Activated CD4-positive, alpha-beta T cell treated with anti-CD3 and anti-CD28 coated beads, Interleukin-10, Interleukin-2, amounts not matched to agents 100 ng/mL and 50 ng/mL, durations not matched to agents 16 hours and 8 hours (primary cell): ENCODE measurements at regions not wholly inside any gene's neighbourhood (a gene's known extent, or its start where the extent isn't known, plus 50 kb on each side); places are given as distances from the start of the nearest gene placed in this dataset.
"Not testable (repeated sequence)": the region's sequence is repeated elsewhere in the genome, so short reads cannot be mapped to it uniquely, and the experiment has no call there.

ENCODE experiments used
- DNase-seq: peaks from one replicate; pipeline ENCODE4 v3.0.0-alpha.2; 2020

DNA sequence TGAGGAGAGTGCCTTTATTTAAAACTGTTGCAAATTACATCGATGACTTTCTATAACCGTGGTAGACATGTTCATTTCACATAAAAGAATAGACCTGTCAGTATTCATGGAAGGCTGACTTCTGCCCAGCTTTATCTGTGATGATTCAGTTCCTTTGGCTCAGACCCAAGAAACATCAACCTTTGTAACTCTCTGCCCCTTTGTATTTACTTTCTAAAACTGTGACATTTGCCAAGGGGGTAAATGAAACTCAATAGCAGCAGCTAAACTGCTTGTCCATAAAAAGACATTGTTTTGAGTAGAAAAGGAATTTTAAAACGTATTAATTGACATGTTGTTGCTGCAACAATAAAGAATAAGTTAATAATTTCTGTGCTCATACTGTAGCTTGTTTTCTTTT is 137.8 kb upstream of the ANKH start:
- DNase-seq: no peak

DNA sequence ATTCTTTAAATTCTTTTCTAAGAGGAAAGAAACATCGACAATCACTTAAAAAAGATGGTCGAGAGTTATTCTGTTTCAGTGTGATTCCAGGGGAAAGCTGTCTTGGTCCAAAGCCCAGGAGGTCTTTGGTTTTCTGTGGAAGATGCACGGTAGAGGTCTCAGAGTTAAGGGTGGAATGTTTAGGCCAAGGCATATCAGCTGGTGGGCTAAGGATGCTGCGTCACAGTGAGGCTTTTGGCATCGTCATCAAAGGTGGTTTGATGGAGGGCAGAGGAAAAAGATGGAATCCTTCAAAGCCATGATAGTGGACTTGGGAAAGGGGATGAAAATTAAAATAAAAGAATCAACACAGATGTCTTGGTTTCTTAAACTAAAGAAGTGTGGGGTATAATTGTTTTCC is 137.3 kb upstream of the ANKH start:
- no peak for DNase-seq

DNA sequence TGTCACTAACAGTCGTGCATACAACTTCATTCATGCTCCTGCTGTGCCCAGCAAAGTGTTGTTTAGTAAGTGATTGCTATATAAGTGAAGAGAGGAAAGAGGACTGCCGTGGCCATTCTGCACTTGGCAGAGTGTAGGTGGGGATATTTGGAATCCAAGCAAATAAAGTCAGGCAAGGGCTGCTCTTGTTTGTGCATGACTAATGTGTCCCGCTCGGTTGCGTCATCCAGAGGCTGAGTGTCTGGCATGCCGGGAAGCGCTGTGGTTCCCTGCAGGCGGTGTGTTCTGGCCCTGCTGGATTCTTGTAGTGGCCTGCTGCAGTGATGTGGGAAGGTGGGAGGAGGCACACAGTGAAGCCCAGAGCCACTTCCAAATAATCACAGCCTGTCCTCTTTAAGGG is 136.9 kb upstream of the ANKH start:
- no peak for DNase-seq

DNA sequence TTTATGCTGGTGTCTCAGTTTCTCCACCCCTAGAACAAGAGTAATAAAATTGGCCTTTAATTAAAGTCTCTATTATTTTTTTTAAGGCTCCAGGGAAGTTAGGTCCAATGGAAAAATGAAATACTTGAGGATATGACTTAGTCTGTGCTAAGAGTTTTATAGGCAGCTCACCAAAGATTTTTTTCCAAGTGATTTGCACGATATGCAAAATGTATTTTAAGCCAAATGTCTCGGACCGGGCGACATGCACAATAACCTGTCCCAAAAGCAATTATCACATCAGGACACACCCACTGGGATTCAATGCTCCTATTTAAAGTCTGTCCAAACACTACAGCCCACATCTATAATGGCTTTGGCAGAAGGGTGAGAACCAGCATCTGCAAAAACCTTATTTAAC is 136.1 kb upstream of the ANKH start:
- no peak for DNase-seq

DNA sequence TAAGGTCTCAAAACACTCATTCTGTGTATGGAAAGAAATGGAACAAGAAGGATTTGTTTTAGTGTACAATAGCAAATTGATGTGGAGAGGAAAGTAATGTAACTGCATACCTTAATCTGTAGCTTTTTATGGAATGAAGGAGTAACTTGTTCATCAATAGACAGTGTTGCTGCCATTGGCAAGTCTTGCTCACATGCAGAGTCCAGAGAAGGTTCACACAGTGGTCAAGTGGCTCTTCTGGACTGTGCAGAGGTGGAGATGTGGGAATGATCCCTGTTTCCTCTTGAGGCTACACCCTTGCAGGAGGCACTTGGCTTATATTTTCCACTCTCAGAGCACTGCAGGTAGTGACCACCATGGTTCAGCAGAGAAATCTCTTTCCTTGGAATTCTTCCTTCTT is 132.9 kb upstream of the ANKH start:
- no peak for DNase-seq

DNA sequence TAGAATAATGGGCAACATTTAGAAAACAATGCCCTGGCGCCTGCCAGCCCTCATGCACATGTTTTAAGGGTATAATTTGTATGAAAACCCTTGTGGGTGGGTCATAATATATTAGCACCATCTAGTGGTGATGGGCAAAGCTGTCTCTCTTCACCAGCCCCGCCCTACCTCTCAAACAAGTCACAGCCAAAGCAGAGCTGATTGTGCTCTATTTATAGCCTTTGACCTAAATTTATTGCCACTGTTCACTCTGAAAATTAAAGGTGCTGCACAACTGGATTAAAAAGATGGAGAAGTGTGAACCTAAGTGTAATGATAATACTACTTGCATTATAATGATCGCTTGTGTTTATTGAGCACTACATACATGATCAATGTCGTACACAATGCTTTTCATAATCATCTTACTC is 131.9 kb upstream of the ANKH start:
- DNase-seq: peak; percentile 79

DNA sequence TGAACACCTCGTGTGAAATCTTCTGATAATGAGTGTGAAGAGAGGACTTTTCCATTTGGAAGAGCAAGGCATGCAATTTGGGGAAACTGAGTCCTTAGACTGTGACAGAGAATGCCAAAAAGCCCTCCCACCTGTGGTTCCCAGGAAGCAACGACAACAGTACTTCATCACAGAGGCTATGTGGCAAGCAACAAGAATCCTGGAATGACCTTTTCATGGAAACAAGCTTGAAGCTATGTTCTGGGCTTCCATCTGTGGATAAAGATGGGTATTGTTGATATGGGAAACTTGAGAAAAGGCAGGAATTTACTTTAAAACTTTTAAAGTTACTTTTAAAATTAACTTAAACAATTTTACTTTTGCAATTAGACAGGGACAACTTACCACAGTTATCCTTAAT is 131.2 kb upstream of the ANKH start:
- DNase-seq: no peak

DNA sequence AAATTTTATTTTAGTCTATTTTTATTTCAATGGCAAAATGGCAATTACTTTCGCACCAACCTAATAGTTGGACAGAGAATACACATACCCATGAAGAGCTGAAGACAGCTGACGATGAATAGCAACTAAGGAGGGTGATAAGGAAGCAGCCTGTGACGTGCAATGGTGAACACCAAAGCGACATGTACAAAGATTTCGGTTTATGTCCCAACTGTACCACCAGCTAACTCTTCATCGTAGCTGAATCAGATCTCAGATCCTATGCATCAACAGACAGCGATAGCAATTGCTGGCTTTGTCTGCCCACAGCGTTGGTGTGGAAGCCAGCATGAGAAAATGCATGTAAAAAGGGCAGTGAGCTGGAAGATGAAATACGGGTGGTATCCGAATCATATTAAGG is 130.6 kb upstream of the ANKH start:
- no peak for DNase-seq

DNA sequence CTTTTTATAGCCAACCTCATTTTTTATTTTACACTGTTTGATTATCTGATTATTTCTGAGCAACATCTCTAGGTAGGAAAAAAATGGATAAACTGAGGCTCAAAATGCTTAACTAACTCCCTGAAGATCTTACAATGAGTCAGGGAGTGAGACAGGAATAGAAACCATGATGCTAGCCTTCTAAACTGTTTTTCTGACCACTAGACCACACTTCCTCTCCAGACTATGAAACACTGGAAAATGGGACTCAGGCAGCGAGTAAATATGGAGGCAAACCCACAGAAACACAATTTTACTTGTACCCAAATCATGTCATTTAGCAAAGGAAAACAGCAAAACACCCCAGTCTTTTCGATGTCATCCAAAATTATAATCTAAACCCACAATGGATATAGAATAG is 129.9 kb upstream of the ANKH start:
- peak; percentile 24 for DNase-seq

DNA sequence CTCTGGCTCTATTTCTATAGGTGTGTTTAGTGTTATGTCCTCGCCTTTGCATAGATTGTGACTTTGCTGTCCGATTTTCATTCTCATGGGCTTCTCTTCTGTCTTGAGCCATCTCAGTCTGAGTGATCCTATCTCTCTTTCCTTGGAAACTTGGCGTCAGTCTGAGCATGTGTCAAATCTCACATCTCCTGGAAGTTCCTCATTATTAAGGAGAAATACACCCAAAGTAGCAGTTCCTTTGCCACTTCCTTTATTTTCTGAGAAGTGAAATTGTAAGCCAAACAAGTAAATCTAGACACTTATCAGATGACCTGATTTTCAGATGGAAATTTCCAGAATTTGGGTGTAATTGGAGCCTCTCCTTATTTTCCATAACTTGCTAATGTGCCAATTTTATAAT is 126.9 kb upstream of the ANKH start:
- no peak for DNase-seq

DNA sequence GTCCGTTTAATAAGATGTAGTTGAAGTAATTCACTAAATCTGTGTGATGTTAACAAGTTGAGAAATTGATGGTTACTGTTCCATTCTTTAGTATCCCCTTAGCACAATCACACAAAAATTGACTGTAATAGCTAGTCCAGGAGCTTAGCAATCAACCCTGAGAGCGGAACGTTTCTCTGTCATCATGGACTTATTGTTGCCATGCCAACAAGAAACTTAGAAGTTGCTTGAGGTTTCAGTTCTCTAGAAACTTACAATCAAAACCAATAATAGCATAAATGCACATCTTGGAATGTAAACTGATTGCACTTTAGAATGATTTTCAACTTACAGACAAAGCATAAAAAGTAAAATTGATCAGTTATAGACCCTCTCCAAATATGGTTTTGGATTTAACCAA is 125.4 kb upstream of the ANKH start:
- DNase-seq: no peak

DNA sequence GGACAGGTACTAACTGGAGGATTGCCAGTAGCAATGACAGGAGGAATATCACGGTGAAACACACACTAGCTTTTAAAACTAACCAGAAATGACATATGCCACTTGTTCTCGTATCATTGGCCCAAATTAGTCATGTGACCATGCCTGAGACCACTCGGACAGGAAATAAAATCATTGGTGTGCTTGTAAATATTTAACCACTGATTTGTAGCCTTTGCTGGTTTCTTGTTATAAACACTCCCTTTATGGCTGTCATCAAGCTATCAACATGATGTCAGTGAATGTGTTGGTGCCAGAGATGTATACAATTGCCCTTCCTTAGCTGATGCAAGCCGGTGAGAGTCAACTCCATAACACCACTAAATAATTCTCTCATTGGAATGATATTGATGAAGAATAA is 123.7 kb upstream of the ANKH start:
- no peak for DNase-seq

DNA sequence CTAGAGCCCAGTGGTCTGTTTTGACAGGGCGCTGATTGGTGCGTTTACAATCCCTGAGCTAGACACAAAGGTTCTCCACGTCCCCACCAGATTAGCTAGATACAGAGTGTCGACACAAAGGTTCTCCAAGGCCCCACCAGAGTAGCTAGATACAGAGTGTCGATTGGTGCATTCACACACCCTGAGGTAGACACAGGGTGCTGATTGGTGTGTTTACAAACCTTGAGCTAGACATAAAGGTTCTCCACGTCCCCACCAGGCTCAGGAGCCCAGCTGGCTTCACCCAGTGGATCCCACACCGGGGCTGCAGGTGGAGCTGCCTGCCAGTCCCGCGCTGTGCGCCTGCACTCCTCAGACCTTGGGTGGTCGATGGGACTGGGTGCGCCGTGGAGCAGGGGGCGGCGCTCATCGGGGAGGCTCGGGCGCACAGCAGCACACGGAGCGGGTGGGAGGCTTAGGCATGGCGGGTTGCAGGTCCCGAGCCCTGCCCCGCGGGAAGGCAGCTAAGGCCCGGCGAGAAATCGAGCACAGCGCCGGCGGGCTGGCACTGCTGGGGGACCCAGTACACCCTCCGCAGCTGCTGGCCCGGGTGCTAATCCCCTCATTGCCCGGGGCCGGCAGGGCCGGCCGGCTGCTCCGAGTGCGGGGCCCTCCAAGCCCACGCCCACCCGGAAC is 122.0 kb upstream of the ANKH start:
- DNase-seq: not testable (repeated sequence)

DNA sequence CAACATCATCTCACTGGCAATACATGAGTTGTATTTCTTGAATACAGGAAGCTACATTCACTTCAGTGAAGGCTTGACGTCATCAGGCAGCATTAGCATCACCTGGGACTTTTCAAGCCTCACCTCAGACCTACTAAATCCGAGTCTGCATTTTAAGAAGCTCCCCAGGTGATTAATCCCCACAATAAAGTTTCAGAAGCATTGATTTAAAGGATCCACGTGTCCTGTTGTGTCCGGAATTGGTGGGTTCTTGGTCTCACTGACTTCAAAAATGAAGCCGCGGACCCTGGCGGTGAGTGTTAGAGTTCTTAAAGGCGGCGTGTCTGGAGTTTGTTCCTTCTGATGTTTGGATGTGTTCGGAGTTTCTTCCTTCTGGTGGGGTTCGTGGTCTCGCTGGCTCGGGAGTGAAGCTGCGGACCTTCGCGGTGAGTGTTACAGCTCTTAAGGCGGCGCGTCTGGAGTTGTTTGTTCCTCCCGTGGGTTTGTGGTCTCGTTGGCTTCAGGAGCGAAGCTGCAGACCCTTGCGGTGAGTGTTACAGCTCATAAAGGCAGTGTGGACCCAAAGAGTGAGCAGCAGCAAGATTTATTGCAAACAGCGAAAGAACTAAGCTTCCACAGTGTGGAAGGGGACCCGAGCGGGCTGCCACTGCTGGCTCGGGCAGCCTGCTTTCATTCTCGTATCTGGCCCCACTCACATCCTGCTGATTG is 121.3 kb upstream of the ANKH start:
- DNase-seq: peak; percentile 65

DNA sequence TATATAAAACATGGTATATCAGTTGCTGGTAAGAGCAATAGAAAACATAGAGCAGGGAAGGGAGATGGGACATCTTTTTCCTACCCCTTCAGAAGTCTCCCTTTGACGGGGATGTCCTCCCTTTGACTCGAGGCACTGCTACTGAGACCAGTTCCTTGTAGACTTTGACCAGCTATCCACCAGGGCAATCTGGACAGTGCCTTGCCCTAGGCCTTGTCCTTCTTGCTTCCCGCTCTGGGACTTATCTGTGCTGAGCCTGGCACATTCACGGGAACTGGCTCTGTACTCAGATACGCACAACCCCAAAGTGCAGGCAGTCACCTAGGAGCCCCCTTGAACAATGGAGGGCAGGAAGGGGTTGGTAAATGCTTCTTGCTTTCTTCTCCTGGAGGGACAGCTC is 116.6 kb upstream of the ANKH start:
- DNase-seq: no peak

DNA sequence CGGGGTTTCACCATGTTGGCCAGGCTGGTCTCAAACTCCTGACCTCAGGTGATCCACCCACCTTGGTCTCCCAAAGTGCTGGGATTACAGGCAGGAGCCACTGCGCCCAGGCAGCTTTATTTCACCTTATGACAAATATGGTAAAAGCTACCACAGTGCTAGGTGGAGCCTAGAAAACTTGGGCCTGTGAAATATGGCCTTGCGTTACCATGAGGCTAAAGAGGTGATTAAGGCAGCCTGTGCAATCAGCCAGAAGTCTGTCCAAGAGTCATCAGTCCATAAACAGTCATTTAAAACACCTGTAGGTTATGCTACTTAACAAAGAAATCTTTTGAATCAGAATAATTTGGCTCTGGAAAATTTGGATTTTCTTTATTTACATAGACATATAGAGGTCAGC is 114.8 kb upstream of the ANKH start:
- DNase-seq: no peak

DNA sequence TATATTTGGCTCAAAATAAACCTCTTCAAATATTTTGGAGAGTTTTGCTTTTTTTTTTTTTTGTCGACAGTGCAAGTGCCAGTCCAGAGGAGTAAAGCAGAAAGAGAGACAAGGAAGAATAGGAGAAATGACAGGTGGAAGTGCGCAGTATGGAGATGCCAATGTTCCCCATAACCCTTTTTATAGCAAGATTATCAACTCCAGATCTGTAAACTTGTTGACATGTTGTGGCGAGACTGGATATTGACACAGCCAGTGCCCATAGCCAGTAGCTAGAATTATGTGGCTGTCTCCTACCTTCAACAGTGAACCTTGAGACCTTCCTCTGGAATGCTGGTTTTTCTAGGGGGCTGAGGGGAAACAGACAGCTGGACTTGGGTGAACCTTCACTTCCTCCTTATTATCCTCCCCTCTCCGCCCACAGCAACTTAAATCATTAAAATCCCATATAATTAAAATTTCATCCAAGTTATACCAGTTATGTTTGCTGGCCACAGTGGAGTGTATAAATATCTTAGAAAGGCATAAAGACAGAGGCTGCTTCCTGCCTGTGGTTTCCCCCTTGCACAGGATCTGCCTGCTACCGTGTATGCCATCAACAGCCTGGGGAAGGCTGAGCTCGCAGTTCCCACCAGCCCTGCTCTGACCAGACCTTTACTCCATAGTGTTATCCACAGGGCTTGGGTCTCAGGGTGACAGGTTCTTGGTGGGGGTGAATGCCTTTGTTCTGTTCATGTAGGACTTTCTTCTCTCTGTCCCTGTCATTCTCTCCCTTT is 112.3 kb upstream of the ANKH start:
- no peak for DNase-seq

DNA sequence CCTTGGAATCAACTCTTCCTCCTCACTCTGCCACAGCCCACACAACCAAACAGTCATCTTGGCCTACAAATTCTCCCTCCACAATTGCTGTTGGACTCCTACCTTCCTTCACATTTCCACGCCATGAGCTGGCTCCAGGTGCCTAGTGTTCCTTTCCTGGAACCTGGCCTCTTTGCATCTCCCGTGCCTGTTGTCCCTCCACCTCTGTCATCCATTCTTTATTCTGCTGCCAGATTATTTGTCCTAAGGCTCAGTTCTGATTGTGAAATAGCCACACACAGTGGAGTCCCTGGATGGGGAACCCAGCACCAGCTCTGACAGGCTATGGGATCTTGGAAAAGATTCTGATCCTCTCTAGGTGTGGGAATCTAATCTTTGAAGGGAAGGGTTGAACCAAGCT is 109.1 kb upstream of the ANKH start:
- no peak for DNase-seq

DNA sequence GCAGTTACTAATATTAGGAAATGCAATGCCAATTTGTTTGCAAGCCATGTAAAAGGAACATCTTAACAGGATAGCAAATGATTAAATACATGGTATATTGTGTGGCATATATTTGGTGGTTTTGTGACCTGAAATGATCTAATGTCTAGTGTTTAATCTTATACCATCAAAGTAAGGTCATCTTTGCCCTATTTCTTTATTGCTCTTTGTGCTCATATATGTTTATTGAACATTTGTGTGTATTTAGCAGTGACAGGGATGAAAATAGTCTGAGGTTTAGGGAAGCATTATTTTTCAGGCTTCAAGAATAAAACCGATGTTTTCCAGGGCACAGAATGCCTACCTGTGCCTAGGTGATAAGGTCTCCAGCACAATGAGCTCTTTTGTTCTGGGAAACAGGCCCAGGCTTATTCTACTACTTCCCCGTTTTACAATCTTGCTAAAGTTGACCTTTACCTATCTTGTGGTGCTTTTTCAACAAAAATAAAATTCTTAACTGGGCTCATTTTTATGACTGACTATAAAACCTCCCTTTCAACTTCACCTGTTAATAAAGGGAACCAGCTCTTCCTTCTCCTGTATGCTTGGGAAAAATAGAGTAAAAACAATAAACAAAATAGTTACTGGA is 105.6 kb upstream of the ANKH start:
- no peak for DNase-seq

DNA sequence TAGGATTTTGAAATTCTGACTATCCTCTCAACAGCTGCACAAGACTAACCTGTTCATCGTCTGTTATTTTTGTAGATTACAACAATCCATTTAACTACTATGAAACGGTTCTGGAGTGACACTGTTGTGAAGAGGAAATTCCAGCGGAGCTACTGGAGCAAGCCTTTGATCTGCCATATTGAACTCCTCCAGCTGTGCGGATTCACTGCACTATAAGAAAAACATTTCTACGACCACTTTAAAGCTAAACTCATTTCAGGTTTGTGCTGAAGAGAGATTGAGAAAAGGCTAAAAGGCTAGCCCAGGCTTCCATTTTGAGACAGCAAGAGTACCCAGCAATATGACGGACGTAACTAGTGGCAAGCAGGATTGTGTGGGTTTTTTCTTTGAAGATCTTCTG is 104.9 kb upstream of the ANKH start:
- no peak for DNase-seq

DNA sequence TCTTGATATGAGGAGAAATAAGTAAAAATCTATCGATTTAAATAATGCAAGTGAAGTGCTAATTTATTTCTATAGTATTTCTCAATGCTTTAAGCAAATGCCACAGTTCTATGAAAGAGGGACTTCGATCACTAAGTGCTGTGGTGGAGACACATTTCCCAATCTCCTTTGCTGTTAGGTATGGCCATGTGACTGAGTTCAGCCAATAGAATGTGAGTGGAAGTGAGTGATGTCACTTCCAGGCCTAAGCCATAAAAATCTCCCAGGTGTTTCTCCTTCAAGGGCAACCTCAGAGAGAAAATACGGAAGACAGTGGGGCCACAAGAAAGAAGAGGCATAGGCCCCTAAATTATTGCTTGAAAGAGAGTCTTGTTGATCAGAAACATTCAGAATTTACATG is 100.3 kb upstream of the ANKH start:
- no peak for DNase-seq

DNA sequence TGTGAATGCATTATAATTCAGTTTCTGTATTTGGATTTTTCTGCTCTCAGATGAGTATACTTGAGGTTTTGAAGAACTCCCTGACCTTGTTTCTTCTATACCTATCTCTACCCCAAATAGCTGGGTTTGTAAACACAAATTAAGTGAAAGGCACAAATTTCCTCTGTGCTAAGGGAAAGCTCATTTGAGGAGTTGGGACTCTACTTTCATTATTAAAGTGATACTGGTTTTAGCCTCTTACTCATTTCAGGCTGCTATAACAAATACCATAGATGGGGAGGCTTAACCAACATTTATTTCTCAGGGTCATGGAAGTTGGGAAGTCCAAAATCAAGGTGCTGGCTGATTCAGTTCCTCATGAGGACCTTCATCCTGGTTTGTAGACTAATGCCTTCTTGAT is 97.2 kb upstream of the ANKH start:
- no peak for DNase-seq

DNA sequence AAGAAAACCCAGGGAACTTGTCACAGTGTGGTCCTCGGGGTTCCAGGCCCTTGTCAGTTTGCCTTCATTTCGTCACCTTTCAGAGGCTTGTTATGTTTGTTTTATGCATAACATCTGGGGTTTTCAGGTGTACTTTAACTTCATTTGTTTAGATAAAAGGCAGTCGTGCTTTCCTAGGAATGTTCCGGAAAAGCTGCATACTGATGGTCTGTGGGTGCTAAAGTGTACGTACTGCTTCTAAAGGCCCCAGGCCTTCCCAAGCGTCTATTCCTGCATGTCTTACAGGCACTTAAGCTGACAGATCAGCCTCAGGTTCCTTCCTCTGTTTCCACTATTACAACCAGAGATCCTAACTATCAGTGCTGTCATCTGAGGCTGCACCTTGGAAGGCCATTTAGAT is 95.6 kb upstream of the ANKH start:
- no peak for DNase-seq

DNA sequence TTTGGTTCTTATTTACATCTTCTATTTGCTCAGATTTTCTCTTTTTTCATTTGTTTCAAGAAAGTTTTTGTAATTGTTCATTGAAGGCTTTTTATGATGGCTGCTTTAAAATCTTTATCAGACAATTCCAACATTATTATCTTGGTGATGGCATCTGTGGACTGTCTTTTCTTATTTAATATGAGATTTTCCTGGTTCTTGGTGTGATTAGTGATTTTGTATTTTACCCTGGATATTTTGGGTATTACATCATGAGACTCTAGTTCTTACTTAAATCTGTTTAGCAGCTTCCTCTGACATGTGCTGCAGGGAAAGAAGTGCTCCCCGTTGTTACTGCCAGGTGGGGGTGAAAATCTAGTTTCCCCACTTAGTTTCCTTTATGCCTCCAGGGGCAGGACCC is 94.2 kb upstream of the ANKH start:
- DNase-seq: no peak
